NT2/D1 (cell line): ENCODE measurements at regions not wholly inside any gene's neighbourhood (a gene's known extent, or its start where the extent isn't known, plus 50 kb on each side); places are given as distances from the start of the nearest gene placed in this dataset.

Source experiments
- YY1 ChIP-seq: IDR thresholded peaks from 2 replicates; pipeline ENCODE4 v1.6.1; 2011; ENCODE audit not compliant: insufficient read length, insufficient read depth
- ZNF274 ChIP-seq: IDR thresholded peaks from 2 replicates; pipeline ENCODE4 v1.6.1; 2011; ENCODE audit warnings: mild to moderate bottlenecking, low read depth, low read length

DNA sequence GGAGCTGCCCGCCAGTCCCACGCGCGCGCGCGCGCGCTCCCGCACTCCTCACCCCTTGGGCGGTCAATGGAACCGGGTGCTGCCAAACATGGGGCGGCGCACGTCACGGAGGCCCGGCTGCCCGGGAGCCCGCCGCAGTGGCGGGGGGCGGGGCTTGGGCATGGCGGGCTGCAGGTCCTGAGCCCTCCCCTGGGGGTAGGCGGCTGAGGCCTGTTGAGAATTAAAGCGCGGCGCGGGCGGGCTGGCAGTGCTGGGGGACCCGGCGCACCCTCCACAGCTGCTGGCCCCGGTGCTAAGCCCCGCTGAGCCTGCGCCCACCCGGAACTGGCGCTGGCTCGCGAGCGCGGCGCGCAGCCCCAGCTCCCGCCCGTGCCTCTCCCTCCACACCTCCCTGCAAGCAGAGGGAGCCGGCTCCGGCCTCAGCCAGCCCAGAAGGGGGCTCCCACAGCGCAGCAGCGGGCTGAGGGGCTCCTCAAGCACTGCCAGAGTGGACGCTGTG is 634.2 kb downstream of the ANKRD7 start:
- TF ChIP-seq ZNF274 (no peak), YY1 (no peak)
